22Rv1 (cell line): ENCODE measurements at regions not wholly inside any gene's neighbourhood (a gene's known extent, or its start where the extent isn't known, plus 50 kb on each side); places are given as distances from the start of the nearest gene placed in this dataset.

Source experiments
- ZFX ChIP-seq: fragments of 450-650 bp; IDR thresholded peaks from 2 replicates; pipeline ENCODE4 v1.6.1; 2017; ENCODE audit warnings: antibody characterized with exemption, borderline replicate concordance
- TF ChIP-seq, protein P1 (sequence below): fragments of 450-650 bp; IDR thresholded peaks from 2 replicates; pipeline ENCODE4 v1.5.1; 2017; ENCODE audit warnings: mild to moderate bottlenecking

DNA sequence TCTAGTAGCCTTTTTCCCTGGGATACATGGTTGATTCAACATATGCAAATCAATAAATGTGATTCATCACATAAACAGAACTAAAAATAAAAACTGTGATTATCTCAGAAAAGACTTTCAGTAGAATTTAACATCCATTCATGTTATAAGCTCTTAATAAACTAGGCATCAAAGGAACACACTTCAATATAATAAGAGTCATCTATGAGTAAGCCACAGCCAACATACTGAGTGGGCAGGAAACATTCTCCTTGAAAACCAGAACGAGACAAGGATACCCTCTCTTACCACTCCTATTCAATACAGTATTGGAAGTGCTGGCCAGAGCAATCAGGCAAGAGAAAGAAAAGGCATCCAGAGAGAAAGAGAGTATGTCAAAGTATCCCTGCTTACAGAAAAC, 239.9 kb downstream of the ATPSCKMT start:
- TF ChIP-seq, protein P1, sequence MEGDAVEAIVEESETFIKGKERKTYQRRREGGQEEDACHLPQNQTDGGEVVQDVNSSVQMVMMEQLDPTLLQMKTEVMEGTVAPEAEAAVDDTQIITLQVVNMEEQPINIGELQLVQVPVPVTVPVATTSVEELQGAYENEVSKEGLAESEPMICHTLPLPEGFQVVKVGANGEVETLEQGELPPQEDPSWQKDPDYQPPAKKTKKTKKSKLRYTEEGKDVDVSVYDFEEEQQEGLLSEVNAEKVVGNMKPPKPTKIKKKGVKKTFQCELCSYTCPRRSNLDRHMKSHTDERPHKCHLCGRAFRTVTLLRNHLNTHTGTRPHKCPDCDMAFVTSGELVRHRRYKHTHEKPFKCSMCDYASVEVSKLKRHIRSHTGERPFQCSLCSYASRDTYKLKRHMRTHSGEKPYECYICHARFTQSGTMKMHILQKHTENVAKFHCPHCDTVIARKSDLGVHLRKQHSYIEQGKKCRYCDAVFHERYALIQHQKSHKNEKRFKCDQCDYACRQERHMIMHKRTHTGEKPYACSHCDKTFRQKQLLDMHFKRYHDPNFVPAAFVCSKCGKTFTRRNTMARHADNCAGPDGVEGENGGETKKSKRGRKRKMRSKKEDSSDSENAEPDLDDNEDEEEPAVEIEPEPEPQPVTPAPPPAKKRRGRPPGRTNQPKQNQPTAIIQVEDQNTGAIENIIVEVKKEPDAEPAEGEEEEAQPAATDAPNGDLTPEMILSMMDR, result no peak
- TF ChIP-seq ZFX, result no peak
